ENCODE measurements at regions not wholly inside any gene's neighbourhood (a gene's known extent, or its start where the extent isn't known, plus 50 kb on each side); places are given as distances from the start of the nearest gene placed in this dataset.

- WGBS (ENCODE audit: insufficient coverage, insufficient replicate concordance, low lambda C conversion rate, missing lambda C conversion rate), result 28% methylated on average over 1 of the region's 1 CpG
- no peaks in the 10 kb centered on the region for H3K27me3 ChIP-seq (replicated peaks in 1 of 2; ENCODE audit: control insufficient read depth in 2 of 2, insufficient read depth in 2 of 2, low read length in 1 of 2)
- no peaks in the 10 kb centered on the region for H3K4me1 ChIP-seq (ENCODE audit: control insufficient read depth, insufficient read depth, low read length)
- ATAC-seq (no peak), DNase-seq (ENCODE audit: low read depth, low spot score) (no peak), FAIRE-seq (no peak)
- ChIA-PET RAD21 (ENCODE audit: unreplicated experiment) (no interaction called here), POLR2A (no interaction called here), SMC1A (ENCODE audit: uncharacterized antibody, unreplicated experiment) (no interaction called here), CTCF (no interaction called here)
- no peak overlapping the region for H3K4me2 ChIP-seq (ENCODE audit: control insufficient read depth, insufficient read depth)
- H4K20me1 ChIP-seq (ENCODE audit: control insufficient read depth, insufficient read depth), result no peaks in the 10 kb centered on the region
- H3K9me3 ChIP-seq (replicated peaks; ENCODE audit: control insufficient read depth, insufficient read depth, low read length), result no peaks in the 10 kb centered on the region
- no TSS peak for BruUV-seq (replicated peaks)
- no peak overlapping the region for H3K9ac ChIP-seq (ENCODE audit: control insufficient read depth, insufficient read depth, low read length)
- no peaks in the 10 kb centered on the region for H3K36me3 ChIP-seq (ENCODE audit: control insufficient read depth in 2 of 2, insufficient read depth in 2 of 2, low read length in 1 of 2)
- H3K79me2 ChIP-seq (ENCODE audit: control insufficient read depth, insufficient read depth, low read length), result no peaks in the 10 kb centered on the region
- H3K4me3 ChIP-seq, result no peak overlapping the region
- intact Hi-C loops (cut with micrococcal nuclease; ENCODE audit: unreplicated experiment), result no loop called here
- H3K27ac ChIP-seq (ENCODE audit: control insufficient read depth, insufficient read depth), result no peak overlapping the region
- in situ Hi-C loops (cut with MboI), result no loop called here
- H2AFZ ChIP-seq (ENCODE audit: control insufficient read depth, low read depth, low read length), result no peak overlapping the region
- TF ChIP-seq BCL3 (IDR thresholded peaks at IDR 0.05; ENCODE audit: borderline replicate concordance, insufficient read depth, low read depth, low read length, poor library complexity, severe bottlenecking), result no peak
- no peak for TF ChIP-seq NBN (IDR thresholded peaks at IDR 0.05)
- no peak for TF ChIP-seq CHD1 (IDR thresholded peaks at IDR 0.05; ENCODE audit: low read depth, low read length)
- no peak for TF ChIP-seq FOS (IDR thresholded peaks at IDR 0.05; ENCODE audit: borderline replicate concordance, extremely low read depth, insufficient read length)
- TF ChIP-seq YBX1 (IDR thresholded peaks at IDR 0.05), result no peak
- TF ChIP-seq PRDM15 (CRISPR knock-in tag; IDR thresholded peaks at IDR 0.05), result no peak
- no peak for TF ChIP-seq IRF5 (IDR thresholded peaks at IDR 0.05; ENCODE audit: borderline replicate concordance)
- TF ChIP-seq BCLAF1 (IDR thresholded peaks at IDR 0.05), result no peak
- no peak for TF ChIP-seq SIX5 (IDR thresholded peaks at IDR 0.05; ENCODE audit: low read depth, low read length, severe bottlenecking)
- TF ChIP-seq SKIL (IDR thresholded peaks at IDR 0.05; ENCODE audit: low read depth, poor library complexity, severe bottlenecking), result no peak
- no peak for TF ChIP-seq ZBTB33 (IDR thresholded peaks at IDR 0.05)
These were observed 293.1 kb upstream of the CCNH start for GRCh38 chr5:87705876-87706275.

All from GM12878 (cell line).